Keratinocyte (primary cell): ENCODE measurements at regions not wholly inside any gene's neighbourhood (a gene's known extent, or its start where the extent isn't known, plus 50 kb on each side); places are given as distances from the start of the nearest gene placed in this dataset.

ENCODE experiments used
- DNase-seq: peaks from one replicate; pipeline ENCODE4 v3.0.0-alpha.2; 2011; ENCODE audit warnings: low read depth, missing footprints, low spot score
- FAIRE-seq: peaks from 2 replicates; lab custom pipeline; 2011; peaks lifted over from hg19 to GRCh38; lab: Jason Lieb, UNC
- H2AFZ ChIP-seq: 2 replicates; pipeline ENCODE4 v1.6.0; 2012; ENCODE audit warnings: low read length, control low read depth, inconsistent platforms; ENCODE audit not compliant: control insufficient read depth
- H3K27ac ChIP-seq: 2 replicates; pipeline ENCODE4 v1.5.1; 2011; ENCODE audit warnings: low read length; ENCODE audit not compliant: control insufficient read depth, insufficient read depth
- H3K27me3 ChIP-seq: 3 replicates; pipeline ENCODE4 v1.6.0; 2011; ENCODE audit warnings: low read length; ENCODE audit not compliant: control insufficient read depth, insufficient read depth; ENCODE audit errors: extremely low read depth
- H3K36me3 ChIP-seq, 2 experiments: 2 replicates in 1 of 2; 3 replicates in 1 of 2; pipeline ENCODE4 v1.5.1; 2011; ENCODE audit warnings: low read length in 2 of 2, mild to moderate bottlenecking in 1 of 2; ENCODE audit not compliant: control insufficient read depth in 2 of 2, insufficient read depth in 2 of 2; ENCODE audit errors: extremely low read depth in 1 of 2
- H3K4me1 ChIP-seq: 3 replicates; pipeline ENCODE4 v1.5.1; 2011; ENCODE audit warnings: low read length; ENCODE audit not compliant: control insufficient read depth, insufficient read depth; ENCODE audit errors: extremely low read depth
- H3K4me2 ChIP-seq: 3 replicates; pipeline ENCODE4 v1.6.0; 2011; ENCODE audit warnings: low read depth, low read length; ENCODE audit not compliant: control insufficient read depth, insufficient read depth; ENCODE audit errors: extremely low read depth
- H3K4me3 ChIP-seq, 3 experiments: fragments of 200-600 bp in 1 of 3; sonication (generic) in 1 of 3; 2 replicates in 2 of 3; 3 replicates in 1 of 3; pipeline ENCODE4 v1.5.1; 2011 to 2016; ENCODE audit warnings: low read length in 3 of 3, mild to moderate bottlenecking in 3 of 3, control low read depth in 2 of 3, inconsistent platforms in 1 of 3, low read depth in 1 of 3, mixed read lengths in 1 of 3, mixed run types in 1 of 3, moderate library complexity in 1 of 3; ENCODE audit not compliant: control insufficient read depth in 2 of 3, insufficient read depth in 2 of 3; ENCODE audit errors: extremely low read depth in 1 of 3
- H3K79me2 ChIP-seq: 2 replicates; pipeline ENCODE4 v1.6.0; 2012; ENCODE audit warnings: low read length; ENCODE audit not compliant: control insufficient read depth, insufficient read depth
- H3K9ac ChIP-seq: 3 replicates; pipeline ENCODE4 v1.6.0; 2011; ENCODE audit warnings: low read length; ENCODE audit not compliant: control insufficient read depth, insufficient read depth; ENCODE audit errors: extremely low read depth
- H3K9me1 ChIP-seq: 3 replicates; pipeline ENCODE4 v1.6.0; 2011; ENCODE audit warnings: low read length; ENCODE audit not compliant: control insufficient read depth, insufficient read depth; ENCODE audit errors: extremely low read depth
- H3K9me3 ChIP-seq: 2 replicates; pipeline ENCODE4 v1.5.1; 2012; ENCODE audit warnings: low read depth, low read length; ENCODE audit not compliant: control insufficient read depth
- H4K20me1 ChIP-seq: 3 replicates; pipeline ENCODE4 v1.6.0; 2011; ENCODE audit warnings: low read length; ENCODE audit not compliant: control insufficient read depth, insufficient read depth; ENCODE audit errors: extremely low read depth
- CTCF ChIP-seq, 3 experiments: IDR thresholded peaks in 1 of 3; conservative IDR thresholded peaks in 1 of 3; optimal IDR thresholded peaks in 1 of 3; 2 replicates in 2 of 3; 3 replicates in 1 of 3; pipeline versions ENCODE3 to v1.5.1; 2011; ENCODE audit warnings: low read length in 3 of 3, mild to moderate bottlenecking in 3 of 3, moderate library complexity in 2 of 3, control low read depth in 1 of 3, inconsistent platforms in 1 of 3; ENCODE audit not compliant: insufficient read depth in 2 of 3; ENCODE audit errors: extremely low read depth in 1 of 3
- EZH2 ChIP-seq: IDR thresholded peaks from one replicate; pipeline ENCODE4 v1.6.1; 2012; ENCODE audit warnings: inconsistent platforms, mild to moderate bottlenecking, low read length, moderate library complexity
- dilution Hi-C: fragments of 300-500 bp; cut with MboI; formaldehyde crosslinking; loops from one replicate; pipeline ENCODE4 v1.7.0; 2020; ENCODE audit warnings: low sequenced_read_pairs; ENCODE audit not compliant: extremely low pct_ligation_motif_present

GRCh38 chr5:173411791-173412555, 83.8 kb upstream of the STC2 start:
- Histone ChIP-seq H3K36me3 (no peaks in the 10 kb centered on the region), H3K9me3 (no peaks in the 10 kb centered on the region), H4K20me1 (no peaks in the 10 kb centered on the region), H3K9me1 (no peaks in the 10 kb centered on the region), H3K27ac (no peak overlapping the region), H2AFZ (no peak overlapping the region), H3K27me3 (no peaks in the 10 kb centered on the region), H3K4me1 (no peaks in the 10 kb centered on the region), H3K4me2 (no peak overlapping the region), H3K79me2 (no peaks in the 10 kb centered on the region), H3K4me3 (no peak overlapping the region), H3K9ac (no peak overlapping the region)
- dilution Hi-C loops = no loop called here
- no peak for FAIRE-seq
- DNase-seq = no peak
- TF ChIP-seq EZH2 = no peak
- TF ChIP-seq CTCF (optimal IDR thresholded peaks at IDR 0.05 in 1 of 3, IDR thresholded peaks at IDR 0.05 in 1 of 3, conservative IDR thresholded peaks at IDR 0.05 in 1 of 3; ENCODE audit: extremely low read depth in 1 of 3, insufficient read depth in 2 of 3, low read length in 3 of 3) = no peak

- dilution Hi-C loops = no loop called here
- TF ChIP-seq EZH2 (no peak), CTCF (optimal IDR thresholded peaks at IDR 0.05 in 1 of 3, IDR thresholded peaks at IDR 0.05 in 1 of 3, conservative IDR thresholded peaks at IDR 0.05 in 1 of 3; ENCODE audit: extremely low read depth in 1 of 3, insufficient read depth in 2 of 3, low read length in 3 of 3) (no peak)
- H3K9me1 ChIP-seq = no peaks in the 10 kb centered on the region
- no peaks in the 10 kb centered on the region for H3K27me3 ChIP-seq
- H3K36me3 ChIP-seq = no peaks in the 10 kb centered on the region
- no peak for FAIRE-seq
- no peak overlapping the region for H3K27ac ChIP-seq
- H2AFZ ChIP-seq = no peak overlapping the region
- H3K9ac ChIP-seq = no peak overlapping the region
- H3K9me3 ChIP-seq = no peaks in the 10 kb centered on the region
- H3K79me2 ChIP-seq = no peaks in the 10 kb centered on the region
- no peak overlapping the region for H3K4me3 ChIP-seq
- H4K20me1 ChIP-seq = no peaks in the 10 kb centered on the region
- no peaks in the 10 kb centered on the region for H3K4me1 ChIP-seq
- DNase-seq = no peak
- H3K4me2 ChIP-seq = no peak overlapping the region
Measured at GRCh38 chr5:173410459-173411233, 82.4 kb upstream of the STC2 start.
